OCI-LY3 (cell line): ENCODE measurements at regions not wholly inside any gene's neighbourhood (a gene's known extent, or its start where the extent isn't known, plus 50 kb on each side); places are given as distances from the start of the nearest gene placed in this dataset.

Experiments
- H2AFZ ChIP-seq: fragments of 200-600, 300-600 bp; shearing (Covaris generic); 2 replicates; pipeline ENCODE4 v1.6.0; 2014; ENCODE audit warnings: antibody characterized with exemption, low read depth, low read length
- H3K27ac ChIP-seq: fragments of 200-600, 300-600 bp; sonication (generic); 2 replicates; pipeline ENCODE4 v1.5.1; 2014; ENCODE audit warnings: mild to moderate bottlenecking, low read length, moderate library complexity, mixed read lengths
- H3K27me3 ChIP-seq: fragments of 200-600, 300-600 bp; sonication (generic); 2 replicates; pipeline ENCODE4 v1.6.1; 2014; ENCODE audit warnings: low read depth, low read length, mixed read lengths
- H3K36me3 ChIP-seq: fragments of 200-600, 300-600 bp; sonication (generic); replicated peaks from 2 replicates; pipeline ENCODE3; 2014; ENCODE audit warnings: low read depth, low read length, mixed read lengths
- H3K4me1 ChIP-seq: fragments of 300-600, 200-600 bp; sonication (generic); 2 replicates; pipeline ENCODE4 v1.6.1; 2014; ENCODE audit warnings: low read length, mixed read lengths
- H3K4me2 ChIP-seq: fragments of 200-600, 300-600 bp; sonication (generic); 2 replicates; pipeline ENCODE4 v1.6.1; 2014; ENCODE audit warnings: low read length, mixed read lengths
- H3K4me3 ChIP-seq: fragments of 300-600, 200-600 bp; sonication (generic); 2 replicates; pipeline ENCODE4 v1.5.1; 2014; ENCODE audit warnings: antibody characterized with exemption, mild to moderate bottlenecking, low read length, moderate library complexity
- H3K79me2 ChIP-seq: fragments of 300-600, 200-600 bp; shearing (Covaris generic); 2 replicates; pipeline ENCODE4 v1.6.1; 2014; ENCODE audit warnings: mild to moderate bottlenecking, low read length, mixed read lengths
- H3K9ac ChIP-seq: fragments of 300-600, 200-600 bp; shearing (Covaris generic); 2 replicates; pipeline ENCODE4 v1.6.0; 2014; ENCODE audit warnings: mild to moderate bottlenecking, low read length, moderate library complexity
- H3K9me3 ChIP-seq: fragments of 200-600, 300-600 bp; shearing (Covaris generic); 2 replicates; pipeline ENCODE4 v1.6.1; 2014; ENCODE audit warnings: low read length, mixed read lengths; ENCODE audit not compliant: insufficient read depth
- H4K20me1 ChIP-seq: fragments of 200-600, 300-600 bp; sonication (generic); 2 replicates; pipeline ENCODE4 v1.6.1; 2016; ENCODE audit warnings: low read length, mixed read lengths; ENCODE audit not compliant: insufficient read depth
- EZH2phosphoT487 ChIP-seq: fragments of 200-600 bp; shearing (Covaris generic); IDR thresholded peaks from 2 replicates; pipeline ENCODE4 v1.6.1; 2018; ENCODE audit warnings: antibody characterized with exemption, mixed run types, low read depth
- TF ChIP-seq, protein P1 (sequence below): fragments of 200-600, 300-600 bp; sonication (generic); IDR thresholded peaks from 2 replicates; pipeline ENCODE4 v1.5.1; 2014; ENCODE audit warnings: antibody characterized with exemption, low read length, low read depth

DNA sequence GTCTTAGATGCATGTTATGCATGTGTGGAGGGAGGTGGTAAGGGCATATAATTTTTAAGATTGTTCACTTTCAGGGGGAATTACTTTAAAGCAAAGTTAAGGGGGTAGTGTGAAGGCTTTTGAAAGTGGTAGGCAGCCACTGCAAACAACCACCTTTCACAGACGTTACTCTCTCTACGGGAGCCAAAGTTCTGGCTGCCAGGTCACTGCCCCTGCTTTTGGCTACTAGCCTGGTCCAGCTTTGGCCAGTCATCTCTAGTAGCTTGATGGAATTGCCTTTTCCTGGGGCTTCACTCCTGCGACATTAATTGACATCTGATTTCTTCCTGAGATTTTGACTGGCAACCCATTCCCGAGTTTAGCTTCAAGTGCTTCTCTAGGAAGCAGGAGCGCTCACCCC lies 397.5 kb downstream of the CDH11 start:
- no peak overlapping the region for H3K27ac ChIP-seq
- H3K36me3 ChIP-seq: no peaks in the 10 kb centered on the region
- no peaks in the 10 kb centered on the region for H4K20me1 ChIP-seq
- no peaks in the 10 kb centered on the region for H3K9me3 ChIP-seq
- H3K4me1 ChIP-seq: no peaks in the 10 kb centered on the region
- no peak overlapping the region for H3K4me2 ChIP-seq
- H3K79me2 ChIP-seq: no peaks in the 10 kb centered on the region
- no peak overlapping the region for H2AFZ ChIP-seq
- TF ChIP-seq EZH2phosphoT487: no peak
- TF ChIP-seq, protein P1, sequence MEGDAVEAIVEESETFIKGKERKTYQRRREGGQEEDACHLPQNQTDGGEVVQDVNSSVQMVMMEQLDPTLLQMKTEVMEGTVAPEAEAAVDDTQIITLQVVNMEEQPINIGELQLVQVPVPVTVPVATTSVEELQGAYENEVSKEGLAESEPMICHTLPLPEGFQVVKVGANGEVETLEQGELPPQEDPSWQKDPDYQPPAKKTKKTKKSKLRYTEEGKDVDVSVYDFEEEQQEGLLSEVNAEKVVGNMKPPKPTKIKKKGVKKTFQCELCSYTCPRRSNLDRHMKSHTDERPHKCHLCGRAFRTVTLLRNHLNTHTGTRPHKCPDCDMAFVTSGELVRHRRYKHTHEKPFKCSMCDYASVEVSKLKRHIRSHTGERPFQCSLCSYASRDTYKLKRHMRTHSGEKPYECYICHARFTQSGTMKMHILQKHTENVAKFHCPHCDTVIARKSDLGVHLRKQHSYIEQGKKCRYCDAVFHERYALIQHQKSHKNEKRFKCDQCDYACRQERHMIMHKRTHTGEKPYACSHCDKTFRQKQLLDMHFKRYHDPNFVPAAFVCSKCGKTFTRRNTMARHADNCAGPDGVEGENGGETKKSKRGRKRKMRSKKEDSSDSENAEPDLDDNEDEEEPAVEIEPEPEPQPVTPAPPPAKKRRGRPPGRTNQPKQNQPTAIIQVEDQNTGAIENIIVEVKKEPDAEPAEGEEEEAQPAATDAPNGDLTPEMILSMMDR: no peak
- H3K27me3 ChIP-seq: no peaks in the 10 kb centered on the region
- H3K4me3 ChIP-seq: no peak overlapping the region
- H3K9ac ChIP-seq: no peak overlapping the region

DNA sequence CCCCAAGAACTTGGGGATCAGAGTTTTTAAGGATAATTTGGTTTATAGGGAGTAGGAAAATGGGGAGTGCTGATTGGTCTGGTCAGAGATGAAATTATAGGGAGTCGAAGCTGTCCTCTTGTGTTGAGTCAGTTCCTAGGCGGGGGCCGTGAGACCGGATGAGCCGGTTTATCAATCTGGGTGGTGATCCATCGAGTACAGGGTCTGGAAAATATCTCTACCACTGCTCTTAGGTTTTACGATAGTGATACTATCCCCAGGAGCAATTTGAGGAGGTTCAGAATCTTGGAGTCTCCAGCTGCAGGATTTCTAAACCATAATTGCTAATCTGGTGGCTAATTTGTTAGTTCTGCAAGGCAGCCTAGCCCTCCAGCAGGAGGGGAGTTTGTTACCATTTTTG lies 403.4 kb downstream of the CDH11 start:
- Histone ChIP-seq H3K79me2 (no peaks in the 10 kb centered on the region), H3K27ac (no peak overlapping the region), H3K4me2 (no peak overlapping the region), H3K9me3 (no peaks in the 10 kb centered on the region), H2AFZ (no peak overlapping the region), H3K4me3 (no peak overlapping the region), H3K4me1 (no peaks in the 10 kb centered on the region), H3K36me3 (no peaks in the 10 kb centered on the region), H3K9ac (no peak overlapping the region), H4K20me1 (no peaks in the 10 kb centered on the region), H3K27me3 (no peaks in the 10 kb centered on the region)
- no peak for TF ChIP-seq EZH2phosphoT487
- TF ChIP-seq, protein P1: no peak

DNA sequence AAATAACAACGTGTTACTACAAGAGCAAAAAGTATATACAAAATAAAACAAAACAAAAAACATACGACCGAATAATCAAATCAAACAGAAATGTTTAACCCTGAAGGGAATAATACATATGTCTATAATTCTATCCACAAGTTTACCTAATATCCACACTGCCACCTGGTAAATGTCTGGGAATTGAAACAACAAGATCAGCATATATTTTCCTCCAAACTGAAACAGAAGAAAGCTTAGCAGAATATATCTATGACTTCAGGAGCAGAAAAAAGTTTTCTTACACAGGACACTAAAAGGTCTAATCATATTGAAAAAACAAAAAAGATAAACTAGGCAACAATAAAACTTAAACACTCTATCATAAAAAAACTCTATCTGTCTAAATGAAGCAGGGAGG lies 404.0 kb downstream of the CDH11 start:
- Histone ChIP-seq H3K9me3 (no peaks in the 10 kb centered on the region), H2AFZ (no peak overlapping the region), H3K9ac (no peak overlapping the region)

DNA sequence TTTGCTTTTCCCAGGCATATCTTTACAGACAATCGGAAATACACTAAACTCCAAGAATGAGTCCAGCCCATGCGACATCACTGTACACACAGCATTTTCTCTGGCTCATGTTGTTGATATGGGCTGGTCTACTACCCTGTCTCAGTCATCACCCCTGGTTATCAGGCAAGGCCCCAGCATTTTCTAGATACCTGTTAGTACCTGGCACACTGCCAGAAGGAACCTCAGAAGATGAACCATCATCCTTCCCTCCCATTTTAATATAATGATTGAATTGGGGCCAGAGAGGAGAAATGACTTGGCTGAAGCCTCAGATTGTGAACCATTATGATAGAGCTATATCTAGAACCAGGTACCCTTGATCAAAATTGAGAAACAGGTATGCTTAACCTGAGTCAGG lies 406.2 kb downstream of the CDH11 start:
- no peak overlapping the region for H3K9ac ChIP-seq
- no peak overlapping the region for H2AFZ ChIP-seq
- no peaks in the 10 kb centered on the region for H3K36me3 ChIP-seq
- no peak overlapping the region for H3K27ac ChIP-seq
- H3K79me2 ChIP-seq: no peaks in the 10 kb centered on the region
- no peaks in the 10 kb centered on the region for H3K9me3 ChIP-seq
- H3K4me3 ChIP-seq: no peak overlapping the region
- TF ChIP-seq EZH2phosphoT487: no peak
- TF ChIP-seq, protein P1: no peak
- no peaks in the 10 kb centered on the region for H4K20me1 ChIP-seq
- H3K27me3 ChIP-seq: no peaks in the 10 kb centered on the region
- no peaks in the 10 kb centered on the region for H3K4me1 ChIP-seq
- H3K4me2 ChIP-seq: no peak overlapping the region

More for the DNA sequence above, 404.0 kb downstream of the CDH11 start:
- H3K79me2 ChIP-seq: no peaks in the 10 kb centered on the region
- H3K27me3 ChIP-seq: no peaks in the 10 kb centered on the region
- no peak overlapping the region for H3K27ac ChIP-seq
- H4K20me1 ChIP-seq: no peaks in the 10 kb centered on the region
- no peak overlapping the region for H3K4me2 ChIP-seq
- no peak overlapping the region for H3K4me3 ChIP-seq
- no peaks in the 10 kb centered on the region for H3K4me1 ChIP-seq
- TF ChIP-seq, protein P1: no peak
- TF ChIP-seq EZH2phosphoT487: no peak
- H3K36me3 ChIP-seq: no peaks in the 10 kb centered on the region
